IgD-negative memory B cell (primary cell): ENCODE measurements at regions not wholly inside any gene's neighbourhood (a gene's known extent, or its start where the extent isn't known, plus 50 kb on each side); places are given as distances from the start of the nearest gene placed in this dataset.
"Not testable (repeated sequence)": the region's sequence is repeated elsewhere in the genome, so short reads cannot be mapped to it uniquely, and the experiment has no call there.

Source experiments
- H3K27ac Mint-ChIP-seq, 3 donors: one replicate each; pipeline ENCODE4 v1.8.0; 2020 to 2022; ENCODE audit warnings: mild to moderate bottlenecking in 3 of 3, mixed read lengths in 3 of 3, moderate library complexity in 1 of 3
- H3K27me3 Mint-ChIP-seq: one replicate; pipeline ENCODE4 v1.8.0; 2021; ENCODE audit warnings: mixed read lengths
- H3K36me3 Mint-ChIP-seq: one replicate; pipeline ENCODE4 v1.8.0; 2020; ENCODE audit warnings: mild to moderate bottlenecking, mixed read lengths
- H3K4me1 Mint-ChIP-seq, 3 donors: one replicate each; pipeline ENCODE4 v1.8.0; 2020 to 2022; ENCODE audit warnings: mixed read lengths in 3 of 3, mild to moderate bottlenecking in 1 of 3
- H3K4me3 Mint-ChIP-seq, 4 donors: one replicate each; pipeline ENCODE4 v1.8.0; 2020 to 2022; ENCODE audit warnings: mild to moderate bottlenecking in 4 of 4, mixed read lengths in 4 of 4, moderate library complexity in 3 of 4
- H3K9me3 Mint-ChIP-seq, 3 donors: one replicate each; pipeline ENCODE4 v1.8.0; 2020 to 2021; ENCODE audit warnings: mixed read lengths in 3 of 3, mild to moderate bottlenecking in 1 of 3

DNA sequence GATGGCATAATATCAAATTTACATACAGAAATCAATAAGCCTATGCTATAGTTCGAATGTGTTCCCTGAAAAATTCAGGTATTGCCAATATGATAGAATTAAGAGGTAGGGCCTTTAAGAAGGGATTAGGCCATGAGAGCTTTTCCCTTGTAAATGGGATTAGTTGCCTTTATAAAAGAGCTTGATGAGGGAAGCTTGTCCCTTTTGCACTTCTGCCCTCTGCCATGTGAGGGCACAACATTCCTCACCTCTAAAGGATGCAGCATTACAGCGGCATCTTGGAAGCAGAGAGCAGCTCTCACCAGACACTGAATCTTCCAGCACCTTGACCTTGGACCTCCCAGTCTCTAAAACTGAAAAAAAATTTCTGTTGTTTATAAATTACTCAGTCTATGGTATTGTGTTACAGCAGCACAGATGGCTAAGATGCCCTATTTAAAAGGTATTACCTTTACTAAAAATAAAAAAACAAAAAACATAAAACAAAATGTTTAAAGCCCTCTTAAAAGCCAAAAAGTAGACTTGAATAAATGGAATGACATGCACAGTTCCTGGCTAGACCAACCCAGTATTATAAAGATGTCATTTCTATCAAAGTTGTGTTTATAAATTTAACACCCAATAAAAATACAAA is 909.6 kb downstream of the REEP3 start:
- Mint-ChIP-seq H3K27me3 (no peaks in the 10 kb centered on the region), H3K4me3 (no peak overlapping the region), H3K9me3 (peaks cover 0 to 7% (median 3%) of the 10 kb centered on the region in 3 donors), H3K36me3 (no peaks in the 10 kb centered on the region), H3K4me1 (no peaks in the 10 kb centered on the region), H3K27ac (no peak overlapping the region)

DNA sequence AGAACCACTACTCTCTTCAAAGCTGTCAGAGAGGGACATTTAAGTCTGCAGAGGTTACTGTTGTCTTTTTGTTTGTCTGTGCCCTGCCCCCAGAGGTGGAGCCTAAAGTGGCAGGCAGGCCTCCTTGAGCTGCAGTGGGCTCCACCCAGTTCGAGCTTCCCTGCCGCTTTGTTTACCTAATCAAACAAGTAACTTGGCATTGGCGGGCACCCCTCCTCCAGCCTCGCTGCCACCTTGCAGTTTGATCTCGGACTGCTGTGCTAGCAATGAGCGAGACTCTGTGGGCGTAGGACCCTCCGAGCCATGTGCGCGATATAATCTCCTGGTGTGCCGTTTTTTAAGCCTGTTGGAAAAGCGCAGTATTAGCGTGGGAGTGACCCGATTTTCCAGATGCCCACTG is 920.7 kb downstream of the REEP3 start:
- not testable (repeated sequence) for H3K4me1 Mint-ChIP-seq, H3K27ac Mint-ChIP-seq, H3K9me3 Mint-ChIP-seq, H3K4me3 Mint-ChIP-seq, H3K36me3 Mint-ChIP-seq, H3K27me3 Mint-ChIP-seq

DNA sequence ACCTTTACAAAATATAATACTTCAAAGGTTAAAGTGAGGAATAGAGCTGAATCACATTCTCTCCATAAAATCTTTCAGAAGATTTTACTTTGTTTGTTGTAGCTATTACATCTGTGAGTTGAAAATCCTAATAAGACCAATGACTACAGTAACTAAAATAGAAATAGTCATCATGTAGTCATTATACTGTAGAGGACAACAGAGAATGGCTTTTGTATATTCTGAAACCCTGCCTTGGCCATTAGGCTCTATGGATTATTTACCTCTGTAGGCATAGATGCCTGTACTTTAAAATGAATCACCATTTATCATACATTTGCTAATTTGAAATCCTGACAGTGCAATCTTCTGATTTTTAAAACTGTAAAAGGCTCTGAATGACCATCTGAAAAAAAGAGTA is 923.0 kb downstream of the REEP3 start:
- peaks cover 0 to 3% (median 3%) of the 10 kb centered on the region in 3 donors for H3K9me3 Mint-ChIP-seq
- H3K36me3 Mint-ChIP-seq = no peaks in the 10 kb centered on the region
- H3K27ac Mint-ChIP-seq = no peak overlapping the region
- no peaks in the 10 kb centered on the region for H3K27me3 Mint-ChIP-seq
- H3K4me1 Mint-ChIP-seq = no peaks in the 10 kb centered on the region
- no peak overlapping the region for H3K4me3 Mint-ChIP-seq

DNA sequence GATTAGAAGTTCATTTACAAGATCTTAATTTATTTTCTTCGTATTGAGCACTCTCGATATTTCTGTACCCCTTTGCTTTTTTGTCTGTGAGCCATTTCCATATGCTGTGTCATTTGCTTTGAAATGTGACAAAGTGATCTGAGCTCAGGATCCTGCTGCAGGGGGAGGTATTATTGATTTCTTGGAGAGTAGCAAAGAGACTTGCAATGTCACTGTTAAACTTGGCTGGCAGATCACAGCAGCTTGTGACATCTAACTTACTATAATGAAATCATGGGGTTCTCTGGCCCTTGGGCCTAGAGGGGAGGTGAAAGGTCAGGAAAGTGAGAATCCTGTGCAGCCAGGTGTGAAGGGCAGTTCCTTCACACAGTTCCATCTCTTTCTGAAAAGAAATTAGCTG is 923.4 kb downstream of the REEP3 start:
- no peaks in the 10 kb centered on the region for H3K36me3 Mint-ChIP-seq
- no peaks in the 10 kb centered on the region for H3K4me1 Mint-ChIP-seq
- no peak overlapping the region for H3K27ac Mint-ChIP-seq
- peaks cover 0 to 3% (median 3%) of the 10 kb centered on the region in 3 donors for H3K9me3 Mint-ChIP-seq
- H3K4me3 Mint-ChIP-seq = no peak overlapping the region
- no peaks in the 10 kb centered on the region for H3K27me3 Mint-ChIP-seq

DNA sequence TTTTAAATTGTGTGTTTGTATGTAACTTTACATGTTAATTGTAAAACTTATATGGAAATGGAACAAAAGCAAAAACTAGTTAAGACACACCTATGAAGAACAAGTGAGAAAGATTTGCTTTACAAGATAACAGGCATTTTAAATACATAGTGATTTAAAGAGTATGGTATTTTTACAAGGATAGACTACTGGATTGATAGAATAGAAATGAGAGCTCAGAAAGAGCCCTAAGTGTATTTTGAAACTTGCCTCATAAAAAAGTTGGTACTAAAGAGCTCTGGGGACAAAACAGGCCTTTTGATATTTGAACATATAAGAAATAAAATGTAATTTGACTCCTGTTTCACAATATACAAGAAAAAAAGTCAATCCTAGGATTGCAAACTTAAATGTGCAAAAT is 928.4 kb downstream of the REEP3 start:
- H3K36me3 Mint-ChIP-seq = no peaks in the 10 kb centered on the region
- H3K27ac Mint-ChIP-seq = no peak overlapping the region
- H3K9me3 Mint-ChIP-seq = peaks cover 0 to 3% (median 0%) of the 10 kb centered on the region in 3 donors
- no peak overlapping the region for H3K4me3 Mint-ChIP-seq
- no peaks in the 10 kb centered on the region for H3K27me3 Mint-ChIP-seq
- H3K4me1 Mint-ChIP-seq = no peaks in the 10 kb centered on the region

DNA sequence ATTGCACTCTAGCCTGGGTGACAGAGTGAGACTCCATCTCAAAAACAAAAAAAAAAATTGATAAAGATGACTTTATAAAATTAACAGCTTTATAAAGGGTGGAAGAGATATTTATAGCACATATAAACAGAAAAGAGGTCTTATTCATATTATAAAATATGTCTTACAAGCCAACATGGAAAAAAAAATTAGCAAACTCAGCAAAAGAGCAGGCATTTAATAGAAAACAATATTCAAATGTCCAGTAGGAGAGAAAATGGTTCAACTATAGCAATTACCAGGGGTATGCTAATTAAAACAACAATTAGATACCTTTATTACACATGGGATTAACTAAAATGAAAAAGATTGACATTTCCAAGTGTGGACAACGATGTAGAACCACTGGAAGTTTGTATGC is 929.1 kb downstream of the REEP3 start:
- Mint-ChIP-seq H3K27ac (no peak overlapping the region), H3K36me3 (no peaks in the 10 kb centered on the region), H3K27me3 (no peaks in the 10 kb centered on the region)

DNA sequence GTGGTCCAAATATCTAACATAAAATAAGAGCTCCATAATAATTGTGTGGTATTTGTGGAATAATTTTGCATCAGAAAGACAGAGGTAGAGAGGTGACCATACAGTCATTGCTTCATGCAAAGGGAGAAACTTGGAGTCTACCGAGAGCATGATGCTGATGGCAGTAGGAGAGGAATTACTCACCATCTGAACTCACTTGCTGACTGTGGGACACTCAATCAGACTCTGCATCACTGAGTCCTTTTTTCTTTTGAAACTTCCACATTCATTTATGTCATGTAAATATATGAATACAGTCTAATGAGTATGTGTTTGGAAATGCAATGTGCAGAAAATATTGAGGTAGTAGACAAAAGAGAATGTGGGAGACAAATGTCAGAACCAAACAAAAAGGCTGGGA is 933.8 kb downstream of the REEP3 start:
- H3K36me3 Mint-ChIP-seq = no peaks in the 10 kb centered on the region

More for the DNA sequence above, 929.1 kb downstream of the REEP3 start:
- no peak overlapping the region for H3K4me3 Mint-ChIP-seq
- H3K9me3 Mint-ChIP-seq = peaks cover 0 to 5% (median 0%) of the 10 kb centered on the region in 3 donors
- H3K4me1 Mint-ChIP-seq = no peaks in the 10 kb centered on the region

DNA sequence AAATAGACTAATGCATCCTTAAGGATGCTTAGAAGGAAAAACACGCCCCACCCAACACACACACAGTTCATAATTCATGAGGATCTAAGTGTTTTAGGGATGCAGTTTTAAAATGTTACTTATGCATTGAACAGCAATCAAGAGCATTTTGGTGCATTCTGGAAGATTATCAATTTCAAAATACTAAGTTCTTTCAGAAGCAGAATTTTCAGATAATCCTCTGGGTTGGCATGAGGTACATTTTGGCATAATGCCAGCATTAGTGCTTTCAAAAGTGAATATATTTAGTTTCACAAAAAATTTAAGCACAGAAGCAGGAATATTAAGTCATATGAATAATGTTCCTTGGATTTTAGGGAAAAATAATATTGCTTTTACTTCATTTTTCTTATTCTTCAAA is 937.1 kb downstream of the REEP3 start:
- Mint-ChIP-seq H3K9me3 (peaks cover 1 to 2% (median 2%) of the 10 kb centered on the region in 3 donors), H3K4me1 (no peaks in the 10 kb centered on the region), H3K36me3 (no peaks in the 10 kb centered on the region), H3K4me3 (no peak overlapping the region), H3K27ac (no peak overlapping the region), H3K27me3 (no peaks in the 10 kb centered on the region)

More for the DNA sequence above, 933.8 kb downstream of the REEP3 start:
- H3K9me3 Mint-ChIP-seq = peaks cover 0 to 5% (median 0%) of the 10 kb centered on the region in 3 donors
- H3K27ac Mint-ChIP-seq = no peak overlapping the region
- H3K27me3 Mint-ChIP-seq = no peaks in the 10 kb centered on the region
- H3K4me3 Mint-ChIP-seq = no peak overlapping the region
- no peaks in the 10 kb centered on the region for H3K4me1 Mint-ChIP-seq

DNA sequence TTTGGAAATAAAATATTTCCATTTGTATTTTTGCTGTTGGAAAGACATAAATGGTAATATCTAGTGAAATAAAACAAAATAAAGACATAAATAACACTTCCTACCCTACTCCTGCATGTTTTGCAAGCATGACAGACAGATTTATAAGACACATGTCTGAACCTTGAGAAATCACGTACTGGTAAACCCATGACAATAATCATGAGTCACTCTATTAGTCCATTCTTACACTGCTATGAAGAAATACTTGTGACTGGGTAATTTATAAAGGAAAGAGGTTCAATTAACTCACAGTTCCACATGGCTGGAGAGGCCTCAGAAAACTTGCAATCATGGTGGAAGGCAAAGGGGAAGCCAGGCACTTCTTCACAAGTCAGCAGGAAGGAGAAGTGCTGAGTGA is 942.2 kb downstream of the REEP3 start:
- no peak overlapping the region for H3K4me3 Mint-ChIP-seq

DNA sequence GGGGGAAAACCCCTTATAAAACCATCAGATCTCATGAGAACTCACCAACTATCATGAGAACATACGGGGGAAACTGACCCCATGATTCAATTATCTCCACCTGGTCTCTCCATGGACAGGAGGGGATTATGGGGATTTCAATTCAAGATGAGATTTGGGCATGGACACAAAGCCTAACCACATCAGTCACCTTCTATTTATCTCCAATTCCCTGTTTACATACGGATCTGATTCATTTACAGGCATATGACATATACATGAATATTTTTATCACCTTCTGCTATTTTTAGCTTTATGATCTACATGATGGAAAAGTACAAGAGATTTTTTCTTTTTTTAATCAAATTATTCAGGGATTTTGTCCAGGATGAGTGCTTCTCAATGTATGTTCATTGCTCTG is 944.5 kb downstream of the REEP3 start:
- H3K36me3 Mint-ChIP-seq = no peaks in the 10 kb centered on the region
- H3K4me3 Mint-ChIP-seq = no peak overlapping the region
- no peaks in the 10 kb centered on the region for H3K4me1 Mint-ChIP-seq
- H3K27me3 Mint-ChIP-seq = no peaks in the 10 kb centered on the region
- no peak overlapping the region for H3K27ac Mint-ChIP-seq
- peaks cover 4 to 9% (median 9%) of the 10 kb centered on the region in 3 donors for H3K9me3 Mint-ChIP-seq

More for the DNA sequence above, 942.2 kb downstream of the REEP3 start:
- no peak overlapping the region for H3K27ac Mint-ChIP-seq
- peaks cover 4 to 9% (median 8%) of the 10 kb centered on the region in 3 donors for H3K9me3 Mint-ChIP-seq
- H3K4me1 Mint-ChIP-seq = no peaks in the 10 kb centered on the region
- H3K36me3 Mint-ChIP-seq = no peaks in the 10 kb centered on the region
- H3K27me3 Mint-ChIP-seq = no peaks in the 10 kb centered on the region

DNA sequence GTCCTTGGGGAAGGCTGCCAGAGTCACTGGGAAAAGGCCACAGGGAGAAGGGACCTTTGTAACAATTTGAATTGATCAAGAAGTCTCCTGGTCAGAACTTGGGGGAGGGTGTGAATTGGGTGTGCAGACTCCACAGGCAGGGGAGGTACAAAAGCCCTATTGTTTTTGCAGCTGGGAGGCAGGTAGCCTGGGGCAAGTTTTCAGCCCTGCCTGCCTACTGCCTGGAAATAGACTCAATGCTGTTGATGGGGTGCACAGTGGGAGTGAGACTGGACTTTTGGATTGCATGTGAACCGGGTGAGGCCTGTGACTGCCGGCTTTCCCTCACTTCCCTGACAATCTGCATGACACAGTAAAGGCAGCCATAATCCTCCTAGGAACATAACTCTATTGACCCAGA is 947.0 kb downstream of the REEP3 start:
- Mint-ChIP-seq H3K4me3 (no peak overlapping the region), H3K27ac (no peak overlapping the region)

DNA sequence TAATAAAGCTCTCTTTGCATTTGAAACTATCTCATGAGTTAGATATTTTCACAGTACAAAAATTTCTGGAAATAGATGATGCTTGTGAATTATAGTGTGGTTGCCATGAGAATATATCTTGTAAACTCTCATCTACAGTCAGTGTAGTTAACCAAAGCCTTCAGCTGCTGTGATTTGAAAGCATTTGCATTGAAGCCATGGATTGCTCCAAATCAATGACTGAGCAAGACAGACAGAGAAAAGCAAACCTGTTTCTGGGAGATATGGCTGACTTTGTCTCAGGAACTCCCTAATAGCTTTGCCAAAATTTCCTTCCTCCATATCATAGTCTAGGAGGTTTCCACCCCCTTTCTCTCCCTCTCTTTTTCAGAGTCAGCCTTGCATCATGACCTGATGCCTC is 955.3 kb downstream of the REEP3 start:
- Mint-ChIP-seq H3K27ac (no peak overlapping the region), H3K4me3 (no peak overlapping the region), H3K36me3 (no peaks in the 10 kb centered on the region), H3K9me3 (peaks cover 2 to 12% (median 4%) of the 10 kb centered on the region in 3 donors), H3K27me3 (no peaks in the 10 kb centered on the region), H3K4me1 (no peaks in the 10 kb centered on the region)

More for the DNA sequence above, 947.0 kb downstream of the REEP3 start:
- Mint-ChIP-seq H3K9me3 (peaks cover 6 to 11% (median 9%) of the 10 kb centered on the region in 3 donors), H3K4me1 (no peaks in the 10 kb centered on the region), H3K36me3 (no peaks in the 10 kb centered on the region), H3K27me3 (no peaks in the 10 kb centered on the region)

DNA sequence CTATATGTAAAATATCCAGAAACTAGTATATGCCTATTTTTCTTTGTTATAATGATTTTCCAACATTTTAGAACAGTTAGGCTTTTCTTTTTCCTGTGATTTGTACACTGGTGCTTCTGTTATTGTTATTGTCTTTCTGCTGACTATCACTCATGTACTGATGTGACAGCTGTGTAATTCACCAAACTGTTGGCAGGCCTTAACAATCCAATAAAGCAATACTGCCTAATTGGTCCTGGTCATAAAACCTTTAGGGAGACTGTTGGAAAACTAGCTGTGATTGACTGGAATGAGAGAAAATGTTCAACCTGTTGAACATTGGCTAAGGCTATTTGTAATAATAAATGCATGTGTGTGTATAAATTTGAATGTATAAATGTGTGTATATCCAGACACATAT is 956.6 kb downstream of the REEP3 start:
- Mint-ChIP-seq H3K4me1 (no peaks in the 10 kb centered on the region), H3K27me3 (no peaks in the 10 kb centered on the region), H3K36me3 (no peaks in the 10 kb centered on the region), H3K9me3 (peaks cover 0 to 12% (median 2%) of the 10 kb centered on the region in 3 donors), H3K4me3 (no peak overlapping the region), H3K27ac (no peak overlapping the region)

DNA sequence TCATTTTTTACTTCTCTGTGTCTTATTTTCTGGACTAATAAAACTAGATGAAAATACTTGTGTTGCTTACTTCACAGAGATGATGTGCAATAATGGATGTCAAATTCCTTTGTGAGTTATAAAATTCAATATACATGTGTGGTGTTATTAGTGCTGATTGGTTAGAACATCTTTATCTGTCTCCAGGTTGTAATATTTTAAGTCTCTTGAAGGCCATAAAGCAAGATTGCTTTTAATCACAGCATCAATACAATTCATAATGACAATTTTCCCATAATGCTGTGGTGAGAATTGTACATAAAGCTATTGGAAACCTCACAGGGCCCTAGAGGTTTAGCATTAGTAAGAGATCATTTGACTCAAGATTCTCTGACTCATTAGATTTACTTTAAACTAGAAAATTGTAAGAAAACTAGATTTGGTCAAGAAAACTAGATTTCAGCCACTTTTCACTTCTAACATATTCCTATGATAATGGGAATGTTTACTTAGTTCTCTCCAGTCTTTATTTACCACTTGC is 963.7 kb downstream of the REEP3 start:
- H3K4me3 Mint-ChIP-seq = no peak overlapping the region
- no peaks in the 10 kb centered on the region for H3K36me3 Mint-ChIP-seq
- no peaks in the 10 kb centered on the region for H3K4me1 Mint-ChIP-seq
- H3K27me3 Mint-ChIP-seq = no peaks in the 10 kb centered on the region
- H3K27ac Mint-ChIP-seq = no peak overlapping the region
- peaks cover 2 to 6% (median 5%) of the 10 kb centered on the region in 3 donors for H3K9me3 Mint-ChIP-seq

DNA sequence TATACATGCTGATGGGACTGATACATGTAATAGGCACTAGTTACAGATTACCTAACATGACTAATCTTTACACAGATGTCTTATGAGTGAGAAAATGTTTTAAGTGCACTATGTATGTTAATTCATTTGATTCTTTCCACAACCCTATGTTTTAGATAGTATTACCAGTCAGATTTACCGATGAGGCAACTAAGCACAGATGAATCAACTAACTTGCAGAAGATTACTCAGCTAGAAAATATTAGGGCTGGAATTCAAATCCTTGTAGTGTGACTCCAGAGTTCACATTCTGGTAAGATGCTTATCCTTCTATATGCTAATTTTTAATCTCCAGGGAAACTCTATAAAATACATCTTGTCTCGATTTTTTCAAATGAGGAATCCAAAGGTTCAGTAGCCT is 964.9 kb downstream of the REEP3 start:
- Mint-ChIP-seq H3K27me3 (no peaks in the 10 kb centered on the region), H3K9me3 (peaks cover 2 to 6% (median 5%) of the 10 kb centered on the region in 3 donors), H3K36me3 (no peaks in the 10 kb centered on the region), H3K27ac (no peak overlapping the region), H3K4me3 (no peak overlapping the region), H3K4me1 (no peaks in the 10 kb centered on the region)

DNA sequence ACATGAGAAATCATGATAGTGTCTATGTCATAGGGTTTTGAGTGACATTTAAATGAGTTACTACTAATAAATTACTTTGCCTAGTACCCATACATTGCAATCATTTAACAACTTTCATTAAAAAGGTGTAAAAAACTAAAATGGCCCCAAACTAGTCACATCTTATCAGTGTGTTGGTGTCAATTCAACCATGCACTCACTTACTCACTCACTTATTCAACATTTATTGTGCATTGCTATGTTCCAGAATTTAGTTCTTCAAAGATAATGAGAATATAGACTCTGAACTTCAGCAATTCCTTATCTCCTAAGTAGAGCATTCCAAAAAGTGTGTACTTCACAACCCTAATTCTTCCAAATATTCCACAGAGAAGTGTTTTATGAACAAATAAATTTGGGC is 965.7 kb downstream of the REEP3 start:
- Mint-ChIP-seq H3K27me3 (no peaks in the 10 kb centered on the region), H3K27ac (no peak overlapping the region), H3K36me3 (no peaks in the 10 kb centered on the region), H3K4me1 (no peaks in the 10 kb centered on the region), H3K4me3 (no peak overlapping the region), H3K9me3 (peaks cover 2 to 6% (median 5%) of the 10 kb centered on the region in 3 donors)
